Ascending aorta (tissue), 2 donors: ENCODE measurements at regions not wholly inside any gene's neighbourhood (a gene's known extent, or its start where the extent isn't known, plus 50 kb on each side); places are given as distances from the start of the nearest gene placed in this dataset.

Source experiments
- DNase-seq, 2 donors: peaks; one replicate each; pipeline ENCODE4 v3.0.0-alpha.2; 2019; ENCODE audit warnings: low spot score in 2 of 2
- H3K27ac ChIP-seq, 2 donors: fragments of 200-600 bp; sonication (generic); one replicate each; pipeline ENCODE4 v1.5.1; 2016 to 2017; ENCODE audit warnings: mild to moderate bottlenecking in 1 of 2
- H3K27me3 ChIP-seq: fragments of 200-600 bp; sonication (generic); one replicate; pipeline ENCODE4 v1.5.1; 2017
- H3K36me3 ChIP-seq, 2 donors: fragments of 200-600 bp; sonication (generic); one replicate each; pipeline ENCODE4 v1.5.1; 2016
- H3K4me1 ChIP-seq, 2 donors: fragments of 200-600 bp; sonication (generic); one replicate each; pipeline ENCODE4 v1.5.1; 2016 to 2017; ENCODE audit warnings: mild to moderate bottlenecking in 1 of 2
- H3K4me3 ChIP-seq, 2 donors: fragments of 200-600 bp; sonication (generic); one replicate each; pipeline ENCODE4 v1.5.1; 2016 to 2017; ENCODE audit warnings: mild to moderate bottlenecking in 1 of 2
- H3K9me3 ChIP-seq, 2 donors: fragments of 200-600 bp; sonication (generic); one replicate each; pipeline ENCODE4 v1.5.1; 2016
- intact Hi-C: fragments of 100-400 bp; cut with DNase I; formaldehyde crosslinking; loops from one replicate; pipeline ENCODE4 v1.15.1; 2023
- TF ChIP-seq, protein P1 (sequence below), 3 experiments: fragments of 200-600 bp in 2 of 3; fragments of 450-650 bp in 1 of 3; sonication (generic) in 2 of 3; IDR thresholded peaks; one replicate each; pipeline ENCODE4 v1.5.1; 2016 to 2019; ENCODE audit warnings: antibody characterized with exemption in 3 of 3, mild to moderate bottlenecking in 1 of 3, moderate library complexity in 1 of 3

DNA sequence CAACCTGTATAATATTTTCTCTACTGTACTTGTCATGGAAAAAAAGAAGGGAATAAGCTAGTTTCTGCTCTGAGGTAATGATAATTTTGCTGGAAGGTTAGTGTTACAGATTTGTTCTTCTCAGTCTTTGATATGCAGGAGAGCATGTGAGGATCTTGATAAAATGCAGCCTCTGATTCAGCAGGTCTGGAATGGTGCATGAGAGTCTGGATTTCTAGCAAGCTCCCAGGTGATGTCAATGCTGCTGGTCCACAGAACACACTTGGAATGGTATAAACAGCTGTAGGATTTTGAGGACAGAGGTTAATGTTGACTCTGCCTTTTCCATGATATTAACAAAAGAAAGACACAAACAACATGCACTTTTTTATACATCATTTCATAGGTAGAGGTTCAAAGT is 173.6 kb downstream of the NDFIP2 start:
- Histone ChIP-seq H3K4me3 (no peak overlapping the region), H3K9me3 (no peaks in the 10 kb centered on the region), H3K27me3 (no peaks in the 10 kb centered on the region), H3K4me1 (no peaks in the 10 kb centered on the region), H3K36me3 (no peaks in the 10 kb centered on the region), H3K27ac (no peak overlapping the region)
- intact Hi-C loops = no loop called here
- DNase-seq = no peak
- TF ChIP-seq, protein P1, sequence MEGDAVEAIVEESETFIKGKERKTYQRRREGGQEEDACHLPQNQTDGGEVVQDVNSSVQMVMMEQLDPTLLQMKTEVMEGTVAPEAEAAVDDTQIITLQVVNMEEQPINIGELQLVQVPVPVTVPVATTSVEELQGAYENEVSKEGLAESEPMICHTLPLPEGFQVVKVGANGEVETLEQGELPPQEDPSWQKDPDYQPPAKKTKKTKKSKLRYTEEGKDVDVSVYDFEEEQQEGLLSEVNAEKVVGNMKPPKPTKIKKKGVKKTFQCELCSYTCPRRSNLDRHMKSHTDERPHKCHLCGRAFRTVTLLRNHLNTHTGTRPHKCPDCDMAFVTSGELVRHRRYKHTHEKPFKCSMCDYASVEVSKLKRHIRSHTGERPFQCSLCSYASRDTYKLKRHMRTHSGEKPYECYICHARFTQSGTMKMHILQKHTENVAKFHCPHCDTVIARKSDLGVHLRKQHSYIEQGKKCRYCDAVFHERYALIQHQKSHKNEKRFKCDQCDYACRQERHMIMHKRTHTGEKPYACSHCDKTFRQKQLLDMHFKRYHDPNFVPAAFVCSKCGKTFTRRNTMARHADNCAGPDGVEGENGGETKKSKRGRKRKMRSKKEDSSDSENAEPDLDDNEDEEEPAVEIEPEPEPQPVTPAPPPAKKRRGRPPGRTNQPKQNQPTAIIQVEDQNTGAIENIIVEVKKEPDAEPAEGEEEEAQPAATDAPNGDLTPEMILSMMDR (IDR thresholded peaks at IDR 0.05) = no peak

DNA sequence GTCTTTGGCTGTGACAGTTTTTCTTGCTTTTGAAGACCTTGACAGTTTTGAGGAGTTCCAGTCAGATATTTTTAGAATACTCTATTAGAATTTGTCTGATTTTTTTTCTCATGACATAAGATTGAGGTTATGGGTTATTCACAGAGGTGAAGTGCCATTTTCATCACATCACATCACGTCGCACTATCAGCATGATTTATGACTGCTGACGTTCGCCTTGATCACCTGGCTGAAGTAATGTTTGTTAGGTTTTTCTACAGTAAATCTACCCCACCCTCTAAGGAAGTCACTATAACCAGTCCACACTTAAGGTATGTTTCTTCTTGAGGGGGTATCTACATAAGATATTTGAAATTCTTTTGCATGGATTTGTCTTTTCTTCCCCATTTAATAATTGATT is 169.7 kb downstream of the NDFIP2 start:
- H3K27ac ChIP-seq = no peak overlapping the region
- H3K4me1 ChIP-seq = no peaks in the 10 kb centered on the region
- no peaks in the 10 kb centered on the region for H3K9me3 ChIP-seq
- no peak overlapping the region for H3K4me3 ChIP-seq
- H3K27me3 ChIP-seq = no peaks in the 10 kb centered on the region
- TF ChIP-seq, protein P1 (IDR thresholded peaks at IDR 0.05) = no peak
- no peak for DNase-seq
- no peaks in the 10 kb centered on the region for H3K36me3 ChIP-seq
- intact Hi-C loops = no loop called here

GRCh38 chr13:79648191-79648590 is 167.2 kb downstream of the NDFIP2 start:
- intact Hi-C loops = no loop called here
- DNase-seq = no peak
- no peaks in the 10 kb centered on the region for H3K9me3 ChIP-seq
- H3K36me3 ChIP-seq = no peaks in the 10 kb centered on the region
- no peak overlapping the region for H3K27ac ChIP-seq
- no peaks in the 10 kb centered on the region for H3K4me1 ChIP-seq
- H3K4me3 ChIP-seq = no peak overlapping the region
- H3K27me3 ChIP-seq = no peaks in the 10 kb centered on the region
- TF ChIP-seq, protein P1 (IDR thresholded peaks at IDR 0.05) = no peak

DNA sequence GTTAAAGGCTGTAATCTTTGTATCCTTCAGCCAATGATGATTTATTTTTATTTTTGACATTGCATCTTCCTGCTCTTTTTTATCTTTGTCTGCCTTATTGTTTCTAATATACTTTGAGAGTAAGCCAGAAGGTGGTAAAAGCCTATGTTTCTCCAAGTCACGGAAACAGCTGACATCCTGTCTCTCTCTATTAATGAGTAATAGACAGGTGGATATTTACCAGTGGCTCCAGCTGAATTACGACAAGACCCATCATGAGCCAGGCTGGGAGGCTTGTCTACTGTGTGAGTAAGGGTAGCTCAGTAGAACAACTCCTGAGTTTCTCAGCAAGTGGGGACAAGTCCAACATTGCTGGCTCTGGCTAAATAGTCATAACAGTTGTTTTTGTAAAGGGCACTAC is 166.6 kb downstream of the NDFIP2 start:
- no peaks in the 10 kb centered on the region for H3K9me3 ChIP-seq
- H3K27me3 ChIP-seq = no peaks in the 10 kb centered on the region
- no peak overlapping the region for H3K4me3 ChIP-seq
- no peaks in the 10 kb centered on the region for H3K36me3 ChIP-seq
- TF ChIP-seq, protein P1 (IDR thresholded peaks at IDR 0.05) = no peak
- DNase-seq = no peak
- H3K27ac ChIP-seq = no peak overlapping the region
- H3K4me1 ChIP-seq = no peaks in the 10 kb centered on the region
- intact Hi-C loops = no loop called here

GRCh38 chr13:79646880-79647279 is 165.9 kb downstream of the NDFIP2 start:
- H3K27me3 ChIP-seq = no peaks in the 10 kb centered on the region
- H3K36me3 ChIP-seq = no peaks in the 10 kb centered on the region
- no peak overlapping the region for H3K4me3 ChIP-seq
- intact Hi-C loops = no loop called here
- H3K27ac ChIP-seq = no peak overlapping the region
- TF ChIP-seq, protein P1 (IDR thresholded peaks at IDR 0.05) = no peak
- no peaks in the 10 kb centered on the region for H3K9me3 ChIP-seq
- no peak for DNase-seq
- H3K4me1 ChIP-seq = no peaks in the 10 kb centered on the region

GRCh38 chr13:79645569-79645968 is 164.6 kb downstream of the NDFIP2 start:
- H3K27ac ChIP-seq = no peak overlapping the region
- no peak overlapping the region for H3K4me3 ChIP-seq
- DNase-seq = no peak
- H3K27me3 ChIP-seq = no peaks in the 10 kb centered on the region
- H3K4me1 ChIP-seq = no peaks in the 10 kb centered on the region
- TF ChIP-seq, protein P1 (IDR thresholded peaks at IDR 0.05) = no peak
- H3K36me3 ChIP-seq = no peaks in the 10 kb centered on the region
- intact Hi-C loops = no loop called here
- no peaks in the 10 kb centered on the region for H3K9me3 ChIP-seq
